ENCODE measurements at regions not wholly inside any gene's neighbourhood (a gene's known extent, or its start where the extent isn't known, plus 50 kb on each side); places are given as distances from the start of the nearest gene placed in this dataset.

GRCh38 chr9:129383561-129384490 lies 205.8 kb upstream of the IER5L start:
- DNase-seq (ENCODE audit: low read depth, low spot score): peak; percentile 65

GRCh38 chr9:129383019-129383560 lies 205.0 kb upstream of the IER5L start:
- DNase-seq (ENCODE audit: low read depth, low spot score): peak; percentile 74

GRCh38 chr9:129382281-129383018 lies 204.4 kb upstream of the IER5L start:
- DNase-seq (ENCODE audit: low read depth, low spot score): no peak

GRCh38 chr9:129381481-129381957 lies 203.5 kb upstream of the IER5L start:
- DNase-seq (ENCODE audit: low read depth, low spot score): no peak

- DNase-seq (ENCODE audit: low read depth, low spot score): peak; percentile 83
Measured at GRCh38 chr9:129380961-129381401, 202.9 kb upstream of the IER5L start.

GRCh38 chr9:129379886-129380285 lies 201.8 kb upstream of the IER5L start:
- DNase-seq (ENCODE audit: low read depth, low spot score): no peak

GRCh38 chr9:129379181-129379836 lies 201.2 kb upstream of the IER5L start:
- no peak for DNase-seq (ENCODE audit: low read depth, low spot score)

GRCh38 chr9:129377931-129378661 lies 200.0 kb upstream of the IER5L start:
- DNase-seq (ENCODE audit: low read depth, low spot score): no peak

GRCh38 chr9:129377181-129377580 lies 199.1 kb upstream of the IER5L start:
- DNase-seq (ENCODE audit: low read depth, low spot score): no peak

- DNase-seq (ENCODE audit: low read depth, low spot score): no peak
Measured at GRCh38 chr9:129375845-129376244, 197.8 kb upstream of the IER5L start.

- no peak for DNase-seq (ENCODE audit: low read depth, low spot score)
Measured at GRCh38 chr9:129374651-129375050, 196.6 kb upstream of the IER5L start.

- DNase-seq (ENCODE audit: low read depth, low spot score): no peak
Measured at GRCh38 chr9:129374231-129374630, 196.2 kb upstream of the IER5L start.

- DNase-seq (ENCODE audit: low read depth, low spot score): no peak
Measured at GRCh38 chr9:129373361-129373760, 195.3 kb upstream of the IER5L start.

GRCh38 chr9:129370770-129371169 lies 192.7 kb upstream of the IER5L start:
- no peak for DNase-seq (ENCODE audit: low read depth, low spot score)

- no peak for DNase-seq (ENCODE audit: low read depth, low spot score)
Measured at GRCh38 chr9:129368444-129368978, 190.4 kb upstream of the IER5L start.

GRCh38 chr9:129367287-129367686 lies 189.2 kb upstream of the IER5L start:
- DNase-seq (ENCODE audit: low read depth, low spot score): no peak

- no peak for DNase-seq (ENCODE audit: low read depth, low spot score)
Measured at GRCh38 chr9:129365196-129365595, 187.1 kb upstream of the IER5L start.

- DNase-seq (ENCODE audit: low read depth, low spot score): no peak
Measured at GRCh38 chr9:129363216-129363873, 185.3 kb upstream of the IER5L start.

GRCh38 chr9:129362287-129363000 lies 184.4 kb upstream of the IER5L start:
- DNase-seq (ENCODE audit: low read depth, low spot score): peak; percentile 79

- DNase-seq (ENCODE audit: low read depth, low spot score): no peak
Measured at GRCh38 chr9:129361196-129361595, 183.1 kb upstream of the IER5L start.
